Mesenteric fat pad (tissue), 1 donor: ENCODE measurements at regions not wholly inside any gene's neighbourhood (a gene's known extent, or its start where the extent isn't known, plus 50 kb on each side); places are given as distances from the start of the nearest gene placed in this dataset.
"Not testable (repeated sequence)": the region's sequence is repeated elsewhere in the genome, so short reads cannot be mapped to it uniquely, and the experiment has no call there.

ENCODE experiments used
- DNase-seq: peaks from one replicate; pipeline ENCODE4 v3.0.0-alpha.2; 2020; ENCODE audit warnings: low spot score
- donor health status: DM: yes; HTN: yes; CAD: no.

GRCh38 chr5:106392766-106393165, 1278.0 kb downstream of the EFNA5 start:
- no peak for DNase-seq

GRCh38 chr5:106387767-106388166, 1283.0 kb downstream of the EFNA5 start:
- DNase-seq: not testable (repeated sequence)

GRCh38 chr5:106386287-106386686, 1284.5 kb downstream of the EFNA5 start:
- DNase-seq: no peak

- no peak for DNase-seq
These were observed 1290.0 kb downstream of the EFNA5 start for GRCh38 chr5:106380736-106381135.

- DNase-seq: no peak
These were observed 1294.2 kb downstream of the EFNA5 start for GRCh38 chr5:106376522-106376921.

GRCh38 chr5:106374956-106375355, 1295.8 kb downstream of the EFNA5 start:
- DNase-seq: no peak

- DNase-seq: no peak
These were observed 1302.7 kb downstream of the EFNA5 start for GRCh38 chr5:106368021-106368420.

- DNase-seq: no peak
These were observed 1303.5 kb downstream of the EFNA5 start for GRCh38 chr5:106367281-106367680.

- no peak for DNase-seq
These were observed 1307.2 kb downstream of the EFNA5 start for GRCh38 chr5:106363578-106363977.

- DNase-seq: no peak
These were observed 1308.8 kb downstream of the EFNA5 start for GRCh38 chr5:106361905-106362304.

GRCh38 chr5:106331415-106331814, 1339.3 kb downstream of the EFNA5 start:
- DNase-seq: no peak

- no peak for DNase-seq
These were observed 1346.4 kb downstream of the EFNA5 start for GRCh38 chr5:106324356-106324755.

GRCh38 chr5:106321242-106321641, 1349.5 kb downstream of the EFNA5 start:
- no peak for DNase-seq

GRCh38 chr5:106314221-106314824, 1356.4 kb downstream of the EFNA5 start:
- no peak for DNase-seq

GRCh38 chr5:106312360-106312759, 1358.4 kb downstream of the EFNA5 start:
- DNase-seq: no peak

GRCh38 chr5:106311230-106311915, 1359.4 kb downstream of the EFNA5 start:
- DNase-seq: no peak

GRCh38 chr5:106307265-106307664, 1363.5 kb downstream of the EFNA5 start:
- DNase-seq: no peak

- no peak for DNase-seq
These were observed 1364.3 kb downstream of the EFNA5 start for GRCh38 chr5:106306313-106307028.

GRCh38 chr5:106303911-106304310, 1366.8 kb downstream of the EFNA5 start:
- no peak for DNase-seq

- no peak for DNase-seq
These were observed 1378.1 kb downstream of the EFNA5 start for GRCh38 chr5:106292654-106293053.

GRCh38 chr5:106290841-106291240, 1379.9 kb downstream of the EFNA5 start:
- no peak for DNase-seq

- DNase-seq: no peak
These were observed 1381.8 kb downstream of the EFNA5 start for GRCh38 chr5:106288979-106289378.
